H9 (cell line): ENCODE measurements at regions not wholly inside any gene's neighbourhood (a gene's known extent, or its start where the extent isn't known, plus 50 kb on each side); places are given as distances from the start of the nearest gene placed in this dataset.

Experiments used
- DNase-seq: peaks from one replicate; pipeline ENCODE4 v3.0.0-alpha.2; 2017
- H2AFZ ChIP-seq: one replicate; pipeline ENCODE4 v1.6.1; 2013; ENCODE audit warnings: mild to moderate bottlenecking, low read length, control low read depth, moderate library complexity
- H2AK5ac ChIP-seq: 2 replicates; pipeline ENCODE4 v1.6.1; 2013; ENCODE audit warnings: low read length, control low read depth, mixed read lengths; ENCODE audit not compliant: insufficient read length
- H2BK120ac ChIP-seq: one replicate; pipeline ENCODE4 v1.6.1; 2013; ENCODE audit warnings: low read depth, mild to moderate bottlenecking, low read length, control low read depth, inconsistent platforms; ENCODE audit not compliant: poor library complexity, severe bottlenecking
- H2BK12ac ChIP-seq: 2 replicates; pipeline ENCODE4 v1.6.1; 2013; ENCODE audit warnings: low read length, control low read depth, mixed read lengths, low read depth; ENCODE audit not compliant: insufficient read length
- H2BK15ac ChIP-seq: 2 replicates; pipeline ENCODE4 v1.6.1; 2013; ENCODE audit warnings: low read depth, low read length, control low read depth
- H2BK20ac ChIP-seq: one replicate; pipeline ENCODE4 v1.6.1; 2013; ENCODE audit warnings: low read depth, mild to moderate bottlenecking, low read length, control low read depth, inconsistent platforms; ENCODE audit not compliant: poor library complexity, severe bottlenecking
- H2BK5ac ChIP-seq: 2 replicates; pipeline ENCODE4 v1.6.1; 2013; ENCODE audit warnings: low read length, control low read depth, mixed read lengths; ENCODE audit not compliant: insufficient read length
- H3K14ac ChIP-seq: 2 replicates; pipeline ENCODE4 v1.6.1; 2013; ENCODE audit warnings: low read length, control low read depth; ENCODE audit not compliant: insufficient read depth
- H3K18ac ChIP-seq: 2 replicates; pipeline ENCODE4 v1.6.1; 2013; ENCODE audit warnings: low read depth, mild to moderate bottlenecking, mixed read lengths, low read length, control low read depth; ENCODE audit not compliant: insufficient read length
- H3K23ac ChIP-seq: 2 replicates; pipeline ENCODE4 v1.6.1; 2013; ENCODE audit warnings: low read length, control low read depth, mixed read lengths, low read depth; ENCODE audit not compliant: insufficient read length
- H3K23me2 ChIP-seq: 2 replicates; pipeline ENCODE4 v1.6.1; 2013; ENCODE audit warnings: low read depth, mild to moderate bottlenecking, mixed read lengths, low read length, control low read depth; ENCODE audit not compliant: insufficient read length, poor library complexity, severe bottlenecking
- H3K27ac ChIP-seq: 2 replicates; pipeline ENCODE4 v1.5.1; 2013; ENCODE audit warnings: low read length, control low read depth, mixed read lengths, low read depth; ENCODE audit not compliant: insufficient read length
- H3K27me3 ChIP-seq: 2 replicates; pipeline ENCODE4 v1.6.1; 2013; ENCODE audit warnings: low read length, control low read depth, inconsistent platforms; ENCODE audit not compliant: insufficient read depth
- H3K4ac ChIP-seq: 2 replicates; pipeline ENCODE4 v1.6.1; 2013; ENCODE audit warnings: low read depth, mild to moderate bottlenecking, control low read depth, inconsistent platforms, low read length, moderate library complexity
- H3K4me1 ChIP-seq: 2 replicates; pipeline ENCODE4 v1.6.1; 2013; ENCODE audit warnings: low read length, control low read depth, inconsistent platforms; ENCODE audit not compliant: insufficient read depth
- H3K4me2 ChIP-seq: 2 replicates; pipeline ENCODE4 v1.6.1; 2013; ENCODE audit warnings: low read length, control low read depth, mixed read lengths; ENCODE audit not compliant: insufficient read length, insufficient read depth
- H3K56ac ChIP-seq: 2 replicates; pipeline ENCODE4 v1.6.1; 2013; ENCODE audit warnings: low read depth, mild to moderate bottlenecking, mixed read lengths, low read length, control low read depth; ENCODE audit not compliant: insufficient read length
- H3K79me1 ChIP-seq: 2 replicates; pipeline ENCODE4 v1.6.1; 2013; ENCODE audit warnings: low read depth, mild to moderate bottlenecking, moderate library complexity, low read length, control low read depth, inconsistent platforms; ENCODE audit not compliant: insufficient read depth, poor library complexity, severe bottlenecking
- H3K79me2 ChIP-seq: 2 replicates; pipeline ENCODE4 v1.6.1; 2013; ENCODE audit warnings: low read length, control low read depth, inconsistent platforms; ENCODE audit not compliant: insufficient read depth
- H3K9ac ChIP-seq: 2 replicates; pipeline ENCODE4 v1.6.1; 2013; ENCODE audit warnings: low read length, control low read depth, mixed read lengths; ENCODE audit not compliant: insufficient read length; ENCODE audit errors: extremely low read depth
- H3K9me3 ChIP-seq: one replicate; pipeline ENCODE4 v1.6.1; 2013; ENCODE audit warnings: low read depth, low read length, inconsistent platforms; ENCODE audit not compliant: control insufficient read depth
- H3T11ph ChIP-seq: one replicate; pipeline ENCODE4 v1.6.1; 2013; ENCODE audit warnings: mild to moderate bottlenecking, low read length, control low read depth, inconsistent platforms
- H4K20me1 ChIP-seq: one replicate; pipeline ENCODE4 v1.6.1; 2013; ENCODE audit not compliant: control insufficient read depth, insufficient read length, insufficient read depth
- H4K5ac ChIP-seq: 2 replicates; pipeline ENCODE4 v1.6.1; 2013; ENCODE audit warnings: low read depth, mild to moderate bottlenecking, mixed read lengths, low read length, control low read depth; ENCODE audit not compliant: insufficient read length
- H4K8ac ChIP-seq: replicated peaks from 2 replicates; pipeline ENCODE4 v1.6.1; 2013; ENCODE audit warnings: low read length, control low read depth, mixed read lengths, low read depth; ENCODE audit not compliant: insufficient read length
- H4K91ac ChIP-seq: 2 replicates; pipeline ENCODE4 v1.6.1; 2013; ENCODE audit warnings: low read depth, mild to moderate bottlenecking, moderate library complexity, mixed read lengths, low read length, control low read depth; ENCODE audit not compliant: insufficient read length
- H3K27ac Mint-ChIP-seq, 3 experiments: 2 replicates in 2 of 3; 3 replicates in 1 of 3; pipeline ENCODE4 v1.8.0; 2020 to 2021; ENCODE audit warnings: mixed read lengths in 3 of 3, mild to moderate bottlenecking in 1 of 3, moderate library complexity in 1 of 3
- H3K27me3 Mint-ChIP-seq: 2 replicates; pipeline ENCODE4 v1.8.0; 2021; ENCODE audit warnings: low read depth, mild to moderate bottlenecking, moderate library complexity, mixed read lengths
- H3K36me3 Mint-ChIP-seq, 3 experiments: 2 replicates in 2 of 3; 3 replicates in 1 of 3; pipeline ENCODE4 v1.8.0; 2020 to 2021; ENCODE audit warnings: low read depth in 3 of 3, mixed read lengths in 3 of 3; ENCODE audit not compliant: insufficient read depth in 1 of 3
- H3K4me1 Mint-ChIP-seq, 2 experiments: 2 replicates each; pipeline ENCODE4 v1.8.0; 2020; ENCODE audit warnings: mixed read lengths in 2 of 2
- H3K4me3 Mint-ChIP-seq, 2 experiments: 2 replicates in 1 of 2; 3 replicates in 1 of 2; pipeline ENCODE4 v1.8.0; 2020 to 2021; ENCODE audit warnings: mild to moderate bottlenecking in 2 of 2, mixed read lengths in 2 of 2, moderate library complexity in 1 of 2
- H3K9me3 Mint-ChIP-seq, 2 experiments: 2 replicates in 1 of 2; 3 replicates in 1 of 2; pipeline ENCODE4 v1.8.0; 2020; ENCODE audit warnings: mild to moderate bottlenecking in 2 of 2, mixed read lengths in 2 of 2, moderate library complexity in 1 of 2
- WGBS: extraction: QIAGEN DNeasy Blood & Tissue Kit; methylation state at CpG from one replicate; pipeline ENCODE4 v1.1.7; 2013; ENCODE audit warnings: missing lambda C conversion rate, low lambda C conversion rate, mixed read lengths; ENCODE audit not compliant: insufficient read length; ENCODE audit errors: extremely low coverage; 5-methylcytosine and 5-hydroxymethylcytosine counted together
- TF ChIP-seq, protein P1 (sequence below): fragments of 200-600 bp; sonication (generic); conservative IDR thresholded peaks from 3 replicates; pipeline ENCODE4 v1.8.0; 2021; ENCODE audit warnings: antibody characterized with exemption, mild to moderate bottlenecking

DNA sequence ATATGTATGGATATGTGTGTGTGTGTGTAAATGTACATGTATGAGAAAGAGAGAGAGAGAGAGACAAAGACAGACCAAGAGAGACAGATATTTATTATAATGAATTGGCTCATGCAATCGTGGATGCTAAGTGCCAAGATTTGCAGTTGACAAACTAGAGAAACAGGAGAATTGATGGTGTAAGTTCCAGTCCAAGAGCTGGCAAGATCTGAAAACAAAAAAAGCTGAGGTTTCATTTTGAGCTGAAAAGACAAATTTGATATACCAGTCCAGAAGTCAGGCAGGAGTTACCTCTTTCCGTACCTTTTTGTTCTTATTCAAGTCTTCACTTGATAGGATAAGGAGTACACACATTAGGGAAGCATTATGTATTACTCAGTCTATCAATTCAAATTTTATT lies 157.8 kb downstream of the COPS8 start:
- Mint-ChIP-seq H3K9me3 (peaks cover 15 to 29% of the 10 kb centered on the region in 2 experiments), H3K4me1 (no peaks in the 10 kb centered on the region), H3K27ac (no peak overlapping the region), H3K27me3 (peaks cover 5% of the 10 kb centered on the region), H3K4me3 (no peak overlapping the region), H3K36me3 (peaks cover 8 to 16% (median 13%) of the 10 kb centered on the region in 3 experiments)
- no peaks in the 10 kb centered on the region for H4K20me1 ChIP-seq
- H3K18ac ChIP-seq = no peak overlapping the region
- no peak for DNase-seq
- H2BK12ac ChIP-seq = no peak overlapping the region
- H3T11ph ChIP-seq = no peak overlapping the region
- no CpG with 5 or more reads among the region's 2 CpGs for WGBS
- H3K27me3 ChIP-seq = no peaks in the 10 kb centered on the region
- no peak overlapping the region for H3K27ac ChIP-seq
- no peak overlapping the region for H2AK5ac ChIP-seq
- H3K14ac ChIP-seq = no peak overlapping the region
- TF ChIP-seq, protein P1, sequence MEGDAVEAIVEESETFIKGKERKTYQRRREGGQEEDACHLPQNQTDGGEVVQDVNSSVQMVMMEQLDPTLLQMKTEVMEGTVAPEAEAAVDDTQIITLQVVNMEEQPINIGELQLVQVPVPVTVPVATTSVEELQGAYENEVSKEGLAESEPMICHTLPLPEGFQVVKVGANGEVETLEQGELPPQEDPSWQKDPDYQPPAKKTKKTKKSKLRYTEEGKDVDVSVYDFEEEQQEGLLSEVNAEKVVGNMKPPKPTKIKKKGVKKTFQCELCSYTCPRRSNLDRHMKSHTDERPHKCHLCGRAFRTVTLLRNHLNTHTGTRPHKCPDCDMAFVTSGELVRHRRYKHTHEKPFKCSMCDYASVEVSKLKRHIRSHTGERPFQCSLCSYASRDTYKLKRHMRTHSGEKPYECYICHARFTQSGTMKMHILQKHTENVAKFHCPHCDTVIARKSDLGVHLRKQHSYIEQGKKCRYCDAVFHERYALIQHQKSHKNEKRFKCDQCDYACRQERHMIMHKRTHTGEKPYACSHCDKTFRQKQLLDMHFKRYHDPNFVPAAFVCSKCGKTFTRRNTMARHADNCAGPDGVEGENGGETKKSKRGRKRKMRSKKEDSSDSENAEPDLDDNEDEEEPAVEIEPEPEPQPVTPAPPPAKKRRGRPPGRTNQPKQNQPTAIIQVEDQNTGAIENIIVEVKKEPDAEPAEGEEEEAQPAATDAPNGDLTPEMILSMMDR = no peak
- H3K4ac ChIP-seq = no peak overlapping the region
- H4K5ac ChIP-seq = no peak overlapping the region
- no peaks in the 10 kb centered on the region for H3K4me1 ChIP-seq
- no peak overlapping the region for H2BK15ac ChIP-seq
- H3K9me3 ChIP-seq = peaks cover 21% of the 10 kb centered on the region
- H3K4me2 ChIP-seq = no peak overlapping the region
- no peaks in the 10 kb centered on the region for H3K79me1 ChIP-seq
- H2BK120ac ChIP-seq = no peak overlapping the region
- H2BK20ac ChIP-seq = no peak overlapping the region
- no peaks in the 10 kb centered on the region for H3K23me2 ChIP-seq
- no peak overlapping the region for H2AFZ ChIP-seq
- H2BK5ac ChIP-seq = no peak overlapping the region
- no peak overlapping the region for H3K9ac ChIP-seq
- H3K23ac ChIP-seq = no peak overlapping the region
- no peak overlapping the region for H4K91ac ChIP-seq
- no peak overlapping the region for H3K56ac ChIP-seq
- no peaks in the 10 kb centered on the region for H3K79me2 ChIP-seq
- H4K8ac ChIP-seq = no peak overlapping the region
